ENCODE measurements at regions not wholly inside any gene's neighbourhood (a gene's known extent, or its start where the extent isn't known, plus 50 kb on each side); places are given as distances from the start of the nearest gene placed in this dataset.

DNA sequence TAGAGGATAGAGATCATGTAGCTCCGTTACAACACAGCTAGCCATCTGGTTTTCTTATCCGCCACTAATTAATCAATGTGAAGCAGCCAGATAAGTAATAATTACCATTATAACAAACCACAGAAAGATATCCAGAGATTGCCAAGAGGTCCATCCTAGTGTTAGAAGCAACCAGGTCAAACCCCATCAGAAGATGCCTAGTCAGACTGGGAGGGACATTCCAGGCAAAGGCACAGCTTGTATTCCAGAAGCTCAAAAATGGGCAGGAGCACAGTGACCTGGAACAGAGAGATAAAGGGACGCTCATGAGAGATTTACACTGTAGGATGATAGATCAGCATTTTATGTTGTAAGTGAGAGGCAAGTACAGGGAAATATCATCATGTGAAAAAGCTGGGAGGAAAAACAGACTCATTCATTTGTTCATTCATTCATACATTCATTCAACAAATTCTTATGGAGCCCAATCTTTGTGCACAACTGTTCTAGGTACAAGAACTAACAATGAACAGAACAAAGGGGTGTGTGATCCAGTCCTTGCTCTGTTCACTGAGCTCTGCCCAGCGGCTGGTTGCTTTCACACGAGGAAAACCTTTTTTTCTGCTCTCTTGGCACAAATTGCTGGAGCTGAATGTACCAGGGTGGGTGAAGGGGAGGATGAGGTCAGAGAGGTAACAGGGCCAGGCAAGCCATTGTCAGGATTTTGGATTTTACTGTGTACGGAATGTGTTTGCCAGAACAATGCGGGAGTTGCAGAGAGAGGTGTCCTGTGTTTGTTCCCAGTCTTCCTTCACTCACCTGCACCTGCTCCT lies 240.8 kb upstream of the FGGY start:
- DNase-seq (ENCODE audit: low spot score), result peak; percentile 57

DNA sequence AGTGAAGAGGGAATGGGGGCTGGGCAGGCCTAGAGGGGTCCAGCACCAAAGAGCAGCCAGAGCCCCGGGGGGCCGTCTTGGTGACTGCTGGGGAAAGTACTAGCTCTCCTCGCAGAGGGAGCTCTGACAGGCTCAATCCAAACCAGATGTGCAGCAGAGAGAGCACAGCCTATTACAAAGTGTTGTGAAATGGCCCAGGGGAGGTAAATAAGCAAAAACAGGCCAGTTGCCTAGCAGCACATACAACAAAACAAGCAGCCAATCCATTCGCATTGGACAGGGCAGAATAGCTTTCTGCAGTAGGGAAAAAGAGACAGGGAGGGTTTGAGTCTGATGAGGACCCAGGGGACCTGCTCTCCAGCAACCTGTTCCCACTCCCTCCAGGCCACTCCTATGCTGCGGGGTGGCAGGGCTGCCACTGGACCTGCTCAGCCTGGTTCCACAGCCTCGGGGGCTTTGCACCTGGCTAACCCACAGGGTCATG lies 239.6 kb upstream of the FGGY start:
- DNase-seq (ENCODE audit: low spot score), result peak; percentile 97

DNA sequence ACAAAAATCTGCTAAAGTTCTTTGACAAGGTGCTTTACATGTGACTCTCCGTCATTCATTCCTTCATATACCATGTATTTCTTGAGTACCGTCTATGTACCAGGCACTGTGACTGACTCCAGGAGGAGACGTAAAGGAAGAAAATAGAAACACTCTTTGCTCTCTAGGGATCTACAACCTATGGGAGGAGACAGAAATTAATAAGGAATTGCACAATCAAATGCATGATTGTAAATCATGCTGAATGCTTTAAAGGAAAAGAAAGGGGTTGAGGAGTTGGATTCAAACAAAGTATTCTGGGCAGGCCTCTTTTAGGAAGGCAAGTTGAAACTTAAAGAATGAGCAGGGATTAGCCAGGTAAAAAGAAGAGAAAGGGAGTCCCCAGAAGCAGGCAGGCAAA lies 239.1 kb upstream of the FGGY start:
- peak; percentile 35 for DNase-seq (ENCODE audit: low spot score)

DNA sequence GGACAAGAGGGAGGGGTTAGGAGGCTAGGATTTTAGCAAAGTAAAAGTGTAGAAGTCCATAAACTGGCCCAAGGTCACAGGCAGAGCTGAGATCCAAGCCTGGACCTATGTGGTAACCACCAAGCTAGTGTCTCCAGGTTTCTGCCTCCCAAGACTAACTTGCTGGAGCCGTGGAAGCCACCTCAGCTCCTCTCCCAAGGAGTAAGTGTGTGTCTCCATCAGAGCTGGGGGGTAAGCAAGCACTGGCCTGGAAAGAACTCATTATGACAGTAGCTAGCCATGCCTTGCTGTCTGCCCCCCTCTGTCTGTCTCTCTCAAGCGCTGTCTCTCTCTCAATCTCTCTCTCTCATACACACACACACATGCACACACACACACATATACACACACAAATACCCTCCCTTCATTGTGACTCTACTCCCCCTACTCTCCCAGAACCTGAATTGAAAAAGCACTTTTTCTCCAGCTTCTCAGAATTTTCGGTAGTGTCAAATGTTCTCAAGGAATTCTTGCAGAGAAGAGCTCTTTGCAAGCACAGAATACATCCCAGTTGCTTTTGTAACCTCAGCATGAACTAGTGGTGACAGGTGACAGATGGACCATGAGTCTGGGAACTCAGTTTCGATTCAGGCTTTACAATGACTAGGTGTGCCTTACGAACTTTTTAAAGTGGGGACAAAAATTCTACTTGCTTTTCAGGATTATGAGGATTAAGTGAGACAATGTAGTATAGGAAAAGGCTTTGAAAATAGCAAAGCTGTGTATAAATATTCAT lies 238.0 kb upstream of the FGGY start:
- no peak for DNase-seq (ENCODE audit: low spot score)

DNA sequence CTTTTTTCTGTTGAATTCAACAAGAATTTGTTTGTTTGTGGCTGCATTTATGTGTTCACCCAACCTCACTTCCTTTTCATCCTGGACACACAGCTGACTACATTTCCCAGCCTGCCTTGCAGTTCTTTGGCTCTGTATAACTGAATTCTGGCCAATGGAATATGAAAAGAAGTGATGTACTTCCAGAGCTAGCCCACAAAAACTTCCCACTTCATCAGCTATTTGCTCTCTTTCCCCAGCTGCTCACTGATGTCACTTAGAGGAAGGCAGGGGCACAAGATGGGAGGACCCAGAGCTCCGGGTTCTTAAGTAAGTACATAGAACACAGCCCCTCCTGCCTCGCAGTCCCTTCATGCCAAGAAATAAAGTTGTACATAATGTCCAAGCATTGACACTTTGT lies 235.0 kb upstream of the FGGY start:
- DNase-seq (ENCODE audit: low spot score), result peak; percentile 97

DNA sequence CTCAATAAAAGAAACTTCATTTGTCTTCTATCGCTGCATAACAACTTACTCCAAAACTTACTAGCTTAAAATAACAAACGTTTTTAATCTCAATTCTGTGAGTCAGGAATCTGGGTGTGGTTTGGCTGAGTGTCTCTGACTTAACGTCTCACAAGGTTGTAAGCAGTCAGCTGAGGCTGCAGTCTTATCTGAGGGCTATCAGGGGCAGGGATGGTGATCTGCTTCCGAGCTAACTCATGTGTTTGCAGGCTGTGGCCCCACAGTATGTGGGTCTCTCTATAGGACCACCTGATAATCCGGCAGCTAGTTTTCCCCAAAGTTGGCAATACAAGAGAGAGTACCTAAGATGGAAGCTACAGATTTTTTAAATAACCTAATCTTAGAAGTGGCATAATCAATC lies 234.2 kb upstream of the FGGY start:
- DNase-seq (ENCODE audit: low spot score), result peak; percentile 29

DNA sequence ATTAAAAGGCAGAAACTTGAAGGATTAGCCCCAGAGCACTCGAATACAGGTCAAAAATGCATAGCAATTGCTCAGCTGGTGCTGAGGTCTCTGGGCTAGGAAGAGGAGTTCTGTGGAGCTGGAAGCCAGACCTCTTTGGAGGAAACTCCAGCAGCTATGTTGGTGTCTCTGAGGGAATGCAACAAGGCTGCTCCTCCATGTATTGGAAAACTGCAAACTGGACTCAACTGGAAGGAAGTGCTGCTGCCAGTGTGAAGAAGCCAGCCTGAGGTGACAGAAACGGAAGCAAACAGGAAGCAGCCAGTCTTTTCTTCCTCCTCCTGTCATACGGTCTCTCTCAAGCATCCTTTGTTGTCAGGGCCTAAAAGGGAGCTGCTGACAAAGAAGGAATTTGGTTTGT lies 233.4 kb upstream of the FGGY start:
- peak; percentile 28 for DNase-seq (ENCODE audit: low spot score)

DNA sequence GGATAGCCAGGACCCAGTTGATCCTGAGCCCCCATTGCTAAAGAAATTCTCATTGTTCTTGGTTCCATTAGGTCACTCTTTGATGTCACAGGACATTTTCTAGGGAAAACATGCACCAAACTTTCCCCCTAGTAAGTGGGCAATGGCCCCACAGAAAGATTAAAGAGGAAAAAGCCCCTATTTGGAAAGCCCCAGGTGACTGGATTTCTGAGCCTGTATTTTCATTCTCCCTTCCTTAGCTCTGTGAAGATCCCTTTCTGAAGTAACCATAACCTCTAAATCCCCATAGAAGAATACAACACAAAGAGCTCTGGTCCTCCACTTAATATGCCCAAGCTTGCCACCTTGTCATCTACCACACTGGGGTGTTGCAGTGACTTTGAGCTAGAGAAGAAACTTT lies 232.3 kb upstream of the FGGY start:
- DNase-seq (ENCODE audit: low spot score), result no peak

DNA sequence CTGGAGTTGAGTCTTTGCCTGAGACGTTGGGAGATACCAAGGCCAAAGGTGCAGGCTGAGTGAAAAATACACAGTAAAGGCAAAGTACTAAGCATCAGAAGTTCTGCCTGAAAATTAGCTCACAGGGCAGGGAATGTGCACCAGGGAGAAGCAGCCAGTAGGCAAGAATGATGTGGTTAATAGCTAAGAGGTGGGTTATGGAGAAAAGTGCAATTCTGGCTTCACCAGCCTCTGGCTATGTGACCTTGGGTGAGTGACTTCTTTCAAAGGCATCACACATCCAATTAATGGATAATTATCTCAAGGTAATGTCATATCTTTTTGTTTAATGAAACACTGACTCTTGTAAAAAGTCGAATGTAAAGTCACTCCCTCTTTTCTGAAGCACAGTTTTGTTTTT lies 230.7 kb upstream of the FGGY start:
- DNase-seq (ENCODE audit: low spot score), result no peak

DNA sequence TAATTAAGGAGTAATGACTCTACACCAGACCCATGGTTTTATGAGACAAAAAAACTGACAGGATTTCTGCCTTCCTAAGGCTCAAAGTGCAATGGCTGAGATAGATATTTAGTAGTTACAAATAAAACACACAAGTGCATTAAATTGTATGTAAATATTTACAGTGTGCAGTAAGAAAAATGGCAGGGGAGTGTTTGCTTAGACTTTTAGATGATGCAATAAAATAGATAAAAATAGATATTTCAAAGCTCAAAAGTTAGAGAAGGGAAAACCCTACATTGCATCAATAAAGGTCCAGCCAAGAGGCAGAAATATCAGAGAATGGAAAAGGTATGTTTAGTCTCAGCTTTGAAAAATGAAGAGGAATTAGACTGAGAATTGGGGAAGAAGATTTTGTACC lies 226.3 kb upstream of the FGGY start:
- no peak for DNase-seq (ENCODE audit: low spot score)

DNA sequence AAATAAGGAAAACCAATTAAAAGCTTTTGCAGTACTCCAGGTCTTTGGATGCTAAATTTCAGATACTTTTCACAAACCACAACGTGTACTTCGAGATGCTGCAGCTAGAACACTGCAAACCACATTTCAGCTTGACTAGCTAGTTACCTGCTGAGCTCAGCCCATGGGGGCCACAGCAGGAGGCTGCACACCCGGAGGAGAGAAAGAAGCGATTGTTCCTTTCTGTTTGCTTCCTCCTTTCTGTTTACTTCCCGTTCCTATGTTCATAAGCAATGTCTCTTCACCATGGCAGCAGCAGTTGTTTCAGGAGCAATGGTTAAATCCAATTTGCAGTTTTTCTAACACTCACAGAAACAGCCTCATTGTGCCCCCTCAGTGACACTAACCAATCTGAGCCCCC lies 225.6 kb upstream of the FGGY start:
- no peak for DNase-seq (ENCODE audit: low spot score)

DNA sequence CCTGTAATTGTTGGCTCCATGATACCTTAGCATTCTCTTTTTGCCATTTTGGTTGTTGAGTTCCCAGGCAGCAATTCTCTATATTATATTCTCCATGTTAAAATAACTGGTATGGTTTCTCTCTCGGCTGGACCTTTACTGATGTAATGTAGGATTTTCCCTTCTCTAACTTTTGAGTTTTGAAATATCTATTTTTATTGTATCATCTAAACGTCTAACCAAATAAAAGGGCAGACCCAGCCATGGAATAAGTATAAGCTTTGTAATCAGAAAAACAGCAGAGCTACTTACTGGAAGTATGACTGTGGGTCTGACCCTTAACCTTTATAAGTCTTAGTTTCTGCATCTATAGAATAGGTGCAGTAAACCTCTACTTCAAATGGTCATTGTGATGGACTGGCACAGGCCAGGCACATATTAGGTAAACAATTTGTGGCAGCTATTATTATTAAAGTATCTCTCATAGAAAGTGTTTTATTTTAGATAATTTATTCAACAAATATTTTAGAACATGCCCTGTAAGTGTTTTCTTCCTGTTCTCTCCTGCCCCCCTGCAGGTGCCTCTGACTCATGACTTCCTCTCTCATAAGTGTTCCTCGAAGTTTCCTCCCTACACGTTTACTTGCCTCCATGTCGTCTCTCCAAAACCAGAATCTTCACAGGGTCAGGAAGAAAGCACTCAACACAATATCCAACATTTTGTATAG lies 224.9 kb upstream of the FGGY start:
- DNase-seq (ENCODE audit: low spot score), result no peak

DNA sequence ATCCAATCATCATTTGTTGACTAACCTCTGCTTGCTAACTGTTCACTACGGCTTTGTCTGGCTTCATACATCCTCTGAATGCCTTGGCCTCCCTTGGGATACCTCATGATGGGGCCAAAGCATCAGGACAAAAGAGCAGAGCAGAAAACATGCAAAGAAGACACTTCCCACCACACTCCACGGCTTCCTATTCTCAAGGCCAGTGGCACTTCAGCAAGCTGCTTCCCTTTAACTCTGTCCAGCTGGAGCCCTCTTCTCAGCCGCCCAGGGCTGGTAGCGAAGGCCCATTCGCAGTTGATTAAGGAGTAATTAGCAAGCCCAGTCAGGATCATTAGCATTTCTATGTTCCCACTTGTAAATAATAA lies 224.3 kb upstream of the FGGY start:
- DNase-seq (ENCODE audit: low spot score), result no peak

DNA sequence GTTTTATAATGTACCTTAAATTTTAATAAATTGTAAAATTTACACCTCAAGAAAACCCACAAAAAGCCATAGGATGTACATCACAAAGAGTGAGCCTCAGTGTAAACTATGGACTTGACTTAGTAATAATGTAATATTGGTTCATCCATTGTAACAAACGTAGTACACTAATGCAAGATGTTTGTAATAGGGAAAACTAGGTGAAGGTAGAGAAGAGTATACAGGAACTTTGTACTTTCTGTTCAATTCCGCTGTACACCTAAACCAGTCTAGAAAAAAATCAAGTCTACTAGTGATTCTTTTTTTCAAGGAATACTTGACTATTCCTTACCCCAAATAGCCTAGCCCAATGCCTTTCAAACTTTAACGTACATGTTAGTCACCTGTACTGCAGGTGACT lies 222.3 kb upstream of the FGGY start:
- DNase-seq (ENCODE audit: low spot score), result no peak

DNA sequence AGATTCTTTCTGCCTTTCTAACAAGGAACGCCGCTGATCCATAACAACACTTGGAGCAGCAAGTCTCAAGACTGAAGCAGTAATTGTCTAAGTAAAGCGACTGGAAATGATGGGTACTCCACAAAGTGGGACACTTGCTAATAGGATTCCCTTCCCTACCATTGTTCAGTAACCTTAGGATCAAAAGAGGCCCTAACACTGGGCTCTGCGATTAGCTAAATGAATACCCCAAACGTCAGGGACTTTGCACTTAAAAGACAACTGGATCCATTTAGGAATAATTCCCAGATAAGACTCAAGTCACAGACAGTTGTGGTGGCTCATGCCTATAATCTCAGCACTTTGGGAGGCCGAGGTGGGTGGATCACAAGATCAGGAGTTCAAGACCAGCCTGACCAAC lies 221.9 kb upstream of the FGGY start:
- DNase-seq (ENCODE audit: low spot score), result no peak

DNA sequence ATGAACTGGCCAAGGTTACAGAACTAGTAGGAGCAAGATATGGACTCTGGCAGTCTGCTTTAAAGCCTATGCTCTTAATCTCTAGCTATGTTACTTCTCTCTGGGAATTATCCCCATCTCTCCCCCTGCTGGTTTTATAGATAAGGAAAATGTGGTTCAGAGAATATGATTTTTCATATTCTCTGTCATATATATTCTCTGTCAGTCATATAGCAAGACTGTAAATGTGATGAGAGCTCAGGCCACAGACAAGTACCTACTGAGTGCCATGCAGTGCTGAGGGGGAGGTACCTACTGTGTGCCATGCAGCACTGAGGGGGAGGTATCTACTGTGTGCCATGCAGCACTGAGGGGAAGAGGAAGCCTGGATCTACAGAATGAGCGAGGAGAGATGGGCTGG lies 220.3 kb upstream of the FGGY start:
- DNase-seq (ENCODE audit: low spot score), result peak; percentile 77

DNA sequence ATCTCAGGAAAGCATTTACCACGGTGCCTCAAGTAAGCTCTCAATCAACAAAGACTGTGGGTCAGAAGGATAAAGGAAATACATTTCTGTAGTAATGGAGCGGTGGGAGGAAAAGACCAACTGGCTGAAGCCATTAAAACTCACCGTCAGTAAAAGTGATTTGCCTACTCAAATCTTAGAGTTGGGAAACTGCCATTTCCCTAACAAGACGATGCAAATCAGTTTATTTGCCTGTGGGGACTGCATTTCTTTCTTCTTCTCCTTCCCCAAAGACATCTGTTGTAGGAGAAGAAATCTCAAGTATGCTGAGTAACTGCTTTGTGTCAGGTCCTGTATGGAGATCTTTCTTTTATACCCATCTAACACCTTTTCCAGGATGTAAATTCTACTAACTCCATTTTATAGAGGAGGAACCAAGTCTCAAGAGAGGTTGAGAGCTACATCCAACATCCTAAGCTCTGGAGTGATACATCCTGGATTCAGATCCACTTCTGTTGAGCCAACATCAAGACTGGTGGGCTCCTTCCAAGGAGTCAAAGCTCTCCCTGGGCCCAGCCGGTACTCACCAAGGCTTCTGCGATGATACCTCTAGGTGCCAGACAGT lies 219.3 kb upstream of the FGGY start:
- no peak for DNase-seq (ENCODE audit: low spot score)

DNA sequence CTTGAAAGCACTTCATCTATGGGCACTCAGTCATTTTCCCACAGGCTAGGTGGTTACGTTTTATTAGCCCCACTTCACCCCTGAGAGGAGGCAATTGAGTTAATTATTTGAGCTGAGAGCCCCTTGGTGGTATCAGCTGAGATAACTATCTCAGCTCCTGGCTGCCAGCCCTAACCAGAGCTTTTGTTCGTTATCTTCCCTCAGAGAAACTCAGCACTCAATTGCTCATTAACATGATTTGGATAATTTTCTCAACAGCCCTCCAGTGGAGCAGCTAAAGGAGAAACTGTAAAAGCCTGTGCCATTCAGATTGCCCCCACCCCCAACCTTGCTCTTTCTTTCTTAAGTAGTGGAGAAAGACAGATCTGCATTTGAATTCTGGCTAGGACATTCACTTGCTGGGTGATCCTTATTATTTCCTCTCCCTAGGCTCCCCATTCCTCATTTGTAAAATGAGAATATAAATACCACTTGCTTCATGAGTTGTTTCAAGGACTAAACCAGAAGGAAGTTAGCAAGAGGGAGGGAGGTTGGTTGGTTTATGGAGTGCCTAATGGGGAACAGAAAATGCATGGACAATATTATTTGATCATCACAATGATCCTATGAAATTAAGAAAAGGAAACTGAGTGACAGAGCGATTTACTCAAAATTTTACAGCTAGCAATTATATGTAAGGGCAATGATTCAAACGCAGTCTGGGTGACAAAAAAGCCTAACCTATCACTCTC lies 218.7 kb upstream of the FGGY start:
- DNase-seq (ENCODE audit: low spot score), result no peak

DNA sequence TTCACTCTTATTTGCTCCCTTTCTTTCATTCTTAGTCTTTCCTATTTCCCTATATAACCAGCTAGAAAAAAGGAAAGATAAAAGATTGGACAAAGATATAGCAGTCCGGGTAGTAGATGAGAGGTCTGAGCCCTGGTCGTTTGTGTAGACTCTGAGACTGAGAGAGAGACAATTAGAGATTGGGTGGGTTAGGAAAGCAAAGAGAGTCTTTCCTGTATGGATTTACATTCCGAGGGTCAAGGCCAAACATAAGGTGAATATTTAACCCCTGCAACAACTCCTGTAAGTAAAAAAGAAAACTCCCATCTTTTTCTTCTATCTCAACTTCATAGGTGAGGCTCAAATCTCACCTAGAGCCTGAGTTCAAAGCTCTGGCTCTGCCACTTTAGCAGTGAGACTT lies 218.0 kb upstream of the FGGY start:
- no peak for DNase-seq (ENCODE audit: low spot score)

DNA sequence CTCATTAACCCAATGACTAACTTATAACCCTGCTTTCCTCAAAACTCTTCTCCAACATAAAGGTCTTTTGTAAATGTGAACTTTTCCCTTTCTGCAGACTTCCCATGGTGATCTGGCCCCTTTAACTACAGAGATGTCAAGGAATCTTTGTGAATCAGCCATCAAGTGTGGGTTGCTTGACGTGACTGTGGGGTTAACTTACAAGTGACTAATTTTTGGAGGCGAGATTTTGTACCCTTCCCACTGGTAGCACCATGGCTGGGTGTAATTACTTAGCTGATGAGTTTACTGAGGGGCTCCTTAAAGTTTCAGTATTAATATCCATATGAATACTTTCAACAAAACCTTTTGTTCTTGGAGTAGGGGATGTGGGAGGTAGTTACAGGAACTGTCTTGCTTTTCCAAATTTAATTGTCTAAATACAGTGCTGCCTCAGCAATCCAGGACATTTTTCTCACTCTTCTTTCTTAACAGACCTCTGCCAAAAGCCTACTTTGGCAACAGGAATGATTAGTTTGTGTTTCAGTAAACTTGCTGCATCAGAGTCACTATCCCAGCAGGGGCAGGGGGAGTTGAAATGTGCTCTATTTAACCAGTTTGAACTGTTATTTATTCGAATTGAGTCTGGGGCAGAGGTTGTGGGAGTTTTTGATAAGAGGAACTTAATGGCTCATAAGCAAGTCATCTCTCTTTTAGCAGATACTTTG lies 217.3 kb upstream of the FGGY start:
- no peak for DNase-seq (ENCODE audit: low spot score)

DNA sequence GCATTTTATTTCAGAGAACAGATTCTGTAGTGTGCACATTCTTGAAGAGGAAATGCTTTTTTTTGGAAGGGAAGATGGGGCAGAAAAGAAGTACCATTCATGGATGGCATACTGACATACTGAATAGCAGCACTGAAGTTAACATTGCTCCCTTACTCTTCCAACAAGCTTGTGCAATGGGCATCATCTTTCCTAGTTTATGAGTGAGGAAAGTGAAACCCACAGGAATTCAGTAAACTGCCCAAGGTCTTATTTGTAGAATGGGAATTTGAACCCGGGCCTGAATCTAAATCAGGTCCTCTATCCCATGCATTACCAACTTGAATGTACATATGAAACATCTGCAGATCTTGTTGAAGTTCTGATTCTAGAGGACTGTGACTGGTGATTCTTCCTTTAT lies 215.7 kb upstream of the FGGY start:
- no peak for DNase-seq (ENCODE audit: low spot score)

Data from umbilical cord (tissue), 1 donor.